NCI-H2029 treated with DMSO at 0.1 percent for 48 hours (cell line): ENCODE measurements at regions not wholly inside any gene's neighbourhood (a gene's known extent, or its start where the extent isn't known, plus 50 kb on each side); places are given as distances from the start of the nearest gene placed in this dataset.
"Not testable (repeated sequence)": the region's sequence is repeated elsewhere in the genome, so short reads cannot be mapped to it uniquely, and the experiment has no call there.

ENCODE experiments used
- DNase-seq: peaks from one replicate; lab custom pipeline; 2025; lab: John Stamatoyannopoulos, UW

DNA sequence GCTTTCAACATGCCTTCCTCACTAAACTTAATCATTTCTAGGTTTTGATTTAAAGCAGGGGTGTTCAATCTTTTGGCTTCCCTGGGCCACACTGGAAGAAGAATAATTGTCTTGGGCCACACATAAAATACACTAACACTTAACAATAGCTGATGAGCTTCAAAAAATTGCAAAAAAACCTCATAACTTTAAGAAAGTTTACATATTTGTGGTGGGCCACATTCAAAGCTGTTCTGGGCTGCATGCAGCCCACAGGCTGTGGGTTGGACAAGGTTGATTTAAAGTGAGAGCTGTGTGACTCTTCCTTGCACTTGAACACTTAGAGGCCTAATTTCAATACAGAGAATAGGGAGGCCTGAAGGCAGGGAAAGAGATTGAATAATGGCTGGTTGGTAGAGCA, 598.3 kb downstream of the EFNA5 start:
- DNase-seq: no peak

DNA sequence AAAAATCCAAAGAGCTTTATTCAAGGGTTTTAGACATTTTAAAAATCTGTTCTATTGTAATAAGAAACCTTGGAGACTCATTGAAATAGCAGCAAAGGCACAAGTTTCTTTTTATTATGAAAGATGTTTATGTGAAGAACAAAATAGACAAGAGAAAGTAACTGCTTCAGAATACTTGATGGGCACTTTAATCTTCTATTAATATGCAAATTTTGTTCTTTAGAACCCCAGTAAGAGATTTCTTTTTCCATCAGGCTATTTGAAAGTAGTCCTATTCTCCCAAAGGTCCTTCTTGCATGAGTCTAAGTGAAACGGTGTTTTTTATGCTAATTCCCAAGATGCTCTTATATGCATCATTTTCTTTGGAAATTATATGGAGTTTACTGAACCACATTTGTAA, 602.0 kb downstream of the EFNA5 start:
- DNase-seq: no peak

DNA sequence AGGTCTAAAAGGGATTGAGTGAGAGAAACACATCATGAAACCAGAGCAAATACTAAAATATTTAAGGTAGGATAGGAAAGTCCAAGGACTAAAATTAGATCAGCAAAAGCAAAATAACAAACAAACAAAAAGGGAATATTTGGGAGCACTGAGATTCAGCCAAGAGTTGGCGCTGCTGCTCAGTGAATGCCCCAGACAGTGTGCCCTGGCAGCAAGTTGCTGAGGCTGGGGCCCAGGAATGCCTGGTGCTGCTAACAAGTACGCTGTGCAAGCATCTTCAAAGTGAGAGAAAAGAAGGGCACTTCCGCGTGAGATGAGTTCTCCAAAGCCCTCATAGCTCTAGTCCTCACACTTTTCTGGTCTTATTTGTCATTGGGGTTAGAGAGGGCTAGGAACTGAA, 603.3 kb downstream of the EFNA5 start:
- DNase-seq: no peak

DNA sequence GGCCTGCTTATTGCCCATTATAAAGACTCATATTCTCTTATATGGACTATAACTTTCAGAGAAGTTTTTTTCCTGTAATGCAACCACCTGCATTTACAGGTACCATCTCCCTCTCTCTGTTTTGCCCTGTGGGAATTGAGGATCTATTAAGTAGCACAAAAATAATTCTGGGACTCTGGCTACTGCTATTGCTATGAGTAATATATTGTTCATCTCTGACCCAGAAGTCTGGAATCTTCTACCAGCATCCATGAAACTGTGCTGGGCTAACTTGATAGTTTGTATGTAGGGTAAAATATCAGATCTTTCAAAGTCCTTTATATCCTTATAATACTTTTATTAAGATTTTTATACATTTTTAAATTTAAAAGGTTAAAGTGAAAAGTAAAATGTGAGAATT, 607.2 kb downstream of the EFNA5 start:
- DNase-seq: no peak

DNA sequence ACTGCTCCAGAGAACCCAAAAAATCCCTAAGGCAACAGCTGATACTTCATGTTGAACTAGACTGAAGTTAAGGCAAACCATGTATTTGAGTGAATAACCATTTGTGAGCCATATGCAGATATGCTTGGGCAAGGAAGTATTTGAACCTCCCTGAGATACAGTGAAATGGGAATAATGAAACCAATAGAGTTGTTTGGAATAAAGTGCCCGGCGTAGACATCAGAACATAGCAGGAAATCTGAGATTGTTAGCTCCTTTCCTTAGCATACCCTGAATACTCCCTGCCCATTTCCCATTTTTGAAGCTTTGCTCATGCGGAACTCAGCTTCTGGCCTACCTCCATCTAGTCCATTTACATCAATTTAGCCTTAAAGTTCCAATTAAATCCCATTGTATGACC, 611.9 kb downstream of the EFNA5 start:
- no peak for DNase-seq

DNA sequence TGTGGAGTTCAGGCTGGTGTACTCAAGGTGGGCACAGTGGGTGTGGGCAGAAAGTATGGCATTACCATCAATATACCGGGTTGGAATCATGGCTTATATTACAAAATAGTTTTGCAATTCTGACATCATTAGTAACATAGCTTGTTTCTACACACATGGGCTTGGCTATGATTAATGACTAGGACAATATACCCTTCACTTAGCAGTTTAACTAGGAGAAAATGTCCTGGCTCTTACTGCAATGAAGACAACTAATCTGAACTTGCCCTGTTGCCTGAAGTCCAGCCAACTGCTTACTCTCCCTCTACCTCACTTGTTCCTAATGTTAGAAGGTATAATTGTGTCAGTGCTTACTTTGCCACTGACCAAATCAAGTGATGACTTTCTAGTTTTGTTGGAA, 612.5 kb downstream of the EFNA5 start:
- no peak for DNase-seq

DNA sequence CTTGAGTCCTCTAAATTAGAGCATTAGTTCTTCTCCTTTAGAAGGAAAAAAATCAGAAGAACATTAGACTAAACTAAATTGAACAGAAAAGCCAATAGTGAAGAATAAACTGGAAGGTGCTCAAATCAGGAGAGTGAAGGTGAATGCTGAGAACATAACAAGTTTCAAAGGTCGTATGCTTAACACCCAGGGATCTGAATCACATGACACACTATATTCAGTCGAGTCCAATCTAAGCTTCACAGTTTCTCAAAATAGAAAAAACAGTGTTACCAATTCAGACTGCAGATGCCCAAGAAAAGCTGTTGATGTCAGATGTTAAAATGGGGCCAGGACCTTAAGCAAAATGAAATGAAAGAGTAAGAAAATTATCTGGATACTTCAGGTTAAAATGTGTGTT, 614.5 kb downstream of the EFNA5 start:
- DNase-seq: no peak

DNA sequence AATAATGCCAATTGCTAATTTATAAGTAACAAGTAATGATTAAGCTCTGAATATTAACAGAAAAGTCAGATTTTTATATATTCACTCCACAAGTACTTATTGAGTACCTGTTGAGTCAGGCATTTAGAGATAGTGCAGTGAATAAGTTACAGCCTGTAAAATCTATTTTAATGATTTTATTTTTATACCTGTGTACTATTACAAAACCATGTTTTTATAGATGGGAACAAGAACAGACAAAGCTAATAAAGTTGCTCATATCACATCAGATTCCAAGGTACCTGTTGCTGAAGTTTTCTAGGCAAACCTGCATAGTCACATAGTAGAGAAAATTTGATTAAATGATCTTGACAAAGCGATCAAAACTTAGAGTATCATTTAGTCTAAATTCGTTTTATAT, 623.7 kb downstream of the EFNA5 start:
- DNase-seq: no peak

DNA sequence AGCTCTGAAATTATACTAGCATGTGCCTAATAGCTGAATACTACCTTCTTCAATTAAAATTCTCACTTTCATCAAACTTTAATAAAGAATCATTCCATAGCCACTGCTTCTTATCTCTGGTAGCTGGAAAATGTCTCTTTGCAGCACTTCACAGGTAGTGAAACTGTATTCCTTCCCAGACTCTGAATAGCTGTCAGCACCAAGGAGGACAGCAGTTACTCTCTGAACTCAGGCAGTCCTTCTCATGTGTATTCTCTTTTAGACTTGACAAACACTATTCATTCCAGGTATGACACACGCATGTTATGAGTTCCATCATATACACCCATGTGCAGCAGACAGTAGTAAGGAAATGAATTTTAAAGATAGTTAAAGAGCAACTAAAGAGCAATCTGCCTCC, 627.1 kb downstream of the EFNA5 start:
- no peak for DNase-seq

DNA sequence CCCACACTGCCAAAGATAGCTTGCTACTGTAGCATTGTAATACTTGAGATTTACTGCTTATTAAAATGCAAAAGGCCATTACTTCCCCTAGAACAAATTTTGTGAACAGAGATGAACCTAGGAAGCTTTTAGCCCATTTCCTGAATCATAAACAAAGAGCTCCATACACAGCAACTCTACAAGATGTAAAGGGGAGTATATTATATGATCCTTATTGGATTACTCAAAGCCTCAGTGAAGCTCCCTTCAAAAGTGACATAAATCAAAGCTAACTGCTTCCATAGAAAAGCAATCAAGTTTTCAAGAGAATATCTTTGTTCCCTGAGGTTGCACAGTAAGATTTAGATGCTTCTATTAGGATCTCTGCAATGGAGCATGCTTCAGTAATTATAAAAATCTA, 629.8 kb downstream of the EFNA5 start:
- DNase-seq: no peak

DNA sequence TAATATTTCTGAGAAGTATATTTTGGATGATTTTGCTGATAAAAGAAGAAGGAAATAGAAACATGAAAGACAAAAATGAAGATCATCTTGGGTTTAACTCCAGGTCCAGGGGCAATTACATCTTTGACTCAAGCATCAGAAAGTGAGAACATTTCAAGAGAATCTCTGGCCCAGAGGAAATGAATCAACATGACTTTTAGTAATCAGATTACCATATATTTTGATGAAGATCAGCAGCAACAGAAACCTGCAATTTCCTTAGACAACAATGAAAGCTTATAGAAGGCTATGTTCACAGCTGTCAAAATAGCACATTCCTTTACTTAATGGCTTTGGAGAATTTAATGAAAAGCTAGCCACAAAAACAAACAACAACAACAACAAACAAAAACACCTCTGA, 638.1 kb downstream of the EFNA5 start:
- DNase-seq: no peak

DNA sequence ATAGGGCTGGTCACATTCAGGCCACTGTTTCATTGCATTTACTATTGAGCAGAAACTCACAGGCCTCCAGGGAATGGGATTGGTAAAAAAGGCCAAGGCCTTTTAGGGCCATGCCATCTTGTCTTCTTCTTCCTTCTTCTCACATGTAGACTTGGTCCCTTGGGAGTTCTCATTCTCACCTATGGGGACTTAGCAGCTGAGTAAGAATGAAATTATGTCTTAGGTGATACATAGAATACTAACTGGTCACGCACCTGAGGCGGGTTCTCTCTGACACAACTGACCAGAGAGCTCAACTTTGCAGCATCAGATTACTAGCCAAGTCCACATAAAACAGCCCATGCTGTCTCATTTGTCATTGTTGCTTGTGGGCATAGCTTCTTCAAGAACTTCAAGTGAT, 641.8 kb downstream of the EFNA5 start:
- no peak for DNase-seq

DNA sequence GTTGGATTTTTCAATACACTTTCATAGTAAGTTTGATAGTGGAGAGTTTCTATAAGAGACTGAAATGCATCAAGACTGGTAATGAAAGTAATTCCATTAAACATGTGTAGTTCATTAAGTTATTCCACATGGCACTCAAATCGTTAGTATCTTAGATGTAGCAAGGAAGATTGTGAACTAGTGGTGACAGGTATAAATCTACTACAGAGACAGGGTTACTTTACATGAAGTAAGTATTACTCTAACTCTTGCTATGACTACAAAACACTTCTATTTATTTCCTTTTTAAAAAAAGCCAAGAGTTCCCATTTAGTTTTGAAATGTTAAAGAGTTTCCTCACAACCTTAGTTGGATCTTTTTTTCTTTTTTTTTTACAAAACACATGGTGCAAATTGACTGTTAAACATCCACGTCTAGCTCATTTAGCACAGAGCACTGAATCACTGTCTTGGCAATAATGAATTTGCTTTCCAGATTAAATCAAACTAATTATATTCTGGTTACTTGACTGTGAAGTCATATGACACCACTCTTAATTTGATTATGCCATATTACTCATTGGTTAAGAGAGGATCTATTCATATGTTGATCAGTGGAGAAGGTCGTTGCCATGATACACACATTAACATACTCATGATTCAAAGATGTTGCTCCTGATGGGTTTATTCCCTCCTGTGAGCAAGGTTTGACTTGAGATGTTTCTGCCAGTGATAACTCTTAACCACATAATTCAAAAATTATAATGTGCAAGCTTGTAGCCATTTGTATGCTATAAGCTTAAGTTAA, 644.8 kb downstream of the EFNA5 start:
- no peak for DNase-seq

DNA sequence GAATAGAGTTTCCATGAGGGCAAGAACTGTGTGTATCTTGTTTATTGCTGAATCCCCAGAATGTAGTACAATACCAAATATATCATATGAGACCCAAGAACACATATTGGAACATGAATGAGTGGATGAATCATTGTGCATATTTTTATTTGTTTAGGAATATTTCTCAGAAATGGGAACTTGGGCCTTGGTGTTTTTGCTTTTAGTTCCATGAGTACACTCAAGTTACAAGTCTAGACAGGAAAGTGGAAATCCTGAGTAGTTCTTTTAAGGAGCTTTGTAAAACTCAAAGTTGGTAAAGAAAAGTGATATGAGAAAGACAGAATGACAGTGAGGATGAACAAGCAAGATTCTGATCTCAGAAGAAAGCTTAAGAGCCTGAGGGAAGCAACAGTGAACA, 647.0 kb downstream of the EFNA5 start:
- no peak for DNase-seq

DNA sequence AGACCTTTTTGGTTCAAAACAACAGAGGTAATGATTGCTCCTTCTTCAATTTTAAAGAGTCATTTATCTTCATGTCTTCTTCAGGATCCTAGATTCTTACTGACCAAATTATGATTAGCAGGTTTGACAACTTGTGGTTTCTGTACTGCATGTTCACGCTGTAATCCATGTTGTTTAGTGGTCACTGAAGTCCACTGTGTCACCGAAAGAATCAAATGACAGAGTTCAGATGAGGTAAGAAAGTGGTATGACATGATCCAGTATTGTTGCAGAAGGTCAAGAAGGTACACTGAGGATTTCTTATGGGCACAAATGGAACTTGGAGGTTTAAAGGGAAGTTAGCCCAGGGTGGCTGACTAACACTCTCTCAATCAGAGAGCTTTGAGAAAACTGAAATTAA, 649.2 kb downstream of the EFNA5 start:
- DNase-seq: no peak

DNA sequence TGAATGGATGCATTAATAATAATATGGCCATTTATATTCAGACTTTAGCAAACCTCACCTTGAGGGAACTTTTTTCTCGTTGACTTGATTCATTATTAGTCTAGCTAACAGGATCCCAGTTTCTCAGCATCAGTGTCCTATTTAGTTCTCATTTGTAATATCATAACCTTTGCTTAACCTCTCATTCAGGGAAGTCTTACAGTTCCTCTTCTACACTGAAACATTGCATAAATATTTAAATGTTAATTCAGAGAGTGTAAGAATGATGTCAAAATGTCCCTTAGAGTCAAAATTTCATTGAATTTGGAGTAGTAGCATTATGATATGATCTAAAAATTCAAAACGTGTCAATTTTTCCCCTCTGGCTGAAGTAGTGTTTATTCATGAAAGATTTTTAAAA, 650.1 kb downstream of the EFNA5 start:
- DNase-seq: no peak

DNA sequence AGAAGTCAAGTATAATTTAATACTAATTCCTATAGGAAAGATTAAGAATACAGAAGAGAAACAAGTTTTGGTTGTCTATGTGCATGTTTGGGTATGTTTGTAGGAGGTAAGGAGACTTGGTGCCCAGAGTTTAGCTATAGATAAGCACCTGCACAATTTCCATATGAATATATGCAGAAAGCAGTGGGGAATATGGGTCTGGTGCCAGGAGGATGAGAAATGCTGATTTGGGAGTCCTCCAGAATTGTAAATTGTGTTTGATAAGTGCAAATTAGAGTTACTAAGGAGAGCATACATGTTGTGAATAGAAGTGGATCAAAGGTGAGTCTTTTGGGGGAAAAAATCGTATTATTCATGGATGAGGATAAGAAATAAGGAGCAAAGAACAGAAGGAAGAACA, 653.1 kb downstream of the EFNA5 start:
- no peak for DNase-seq

DNA sequence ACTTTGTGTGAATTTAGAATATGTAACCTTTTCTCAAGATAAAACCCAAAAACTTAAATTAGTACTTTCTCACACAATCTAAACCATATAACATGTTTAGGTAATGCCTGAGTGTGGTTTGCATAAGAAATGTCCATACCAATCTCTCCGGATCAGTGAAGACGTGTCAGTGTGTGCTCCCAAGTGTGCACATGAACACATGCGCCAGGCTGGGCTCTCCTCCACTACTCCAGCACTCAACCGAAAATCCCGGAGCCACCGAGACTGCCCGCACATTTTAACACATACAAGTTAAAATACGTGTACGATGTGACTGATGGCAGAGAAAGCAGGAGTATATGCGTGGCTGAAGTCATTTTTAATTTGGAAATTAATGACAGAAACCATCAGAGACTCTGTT, 658.4 kb downstream of the EFNA5 start:
- DNase-seq: no peak

DNA sequence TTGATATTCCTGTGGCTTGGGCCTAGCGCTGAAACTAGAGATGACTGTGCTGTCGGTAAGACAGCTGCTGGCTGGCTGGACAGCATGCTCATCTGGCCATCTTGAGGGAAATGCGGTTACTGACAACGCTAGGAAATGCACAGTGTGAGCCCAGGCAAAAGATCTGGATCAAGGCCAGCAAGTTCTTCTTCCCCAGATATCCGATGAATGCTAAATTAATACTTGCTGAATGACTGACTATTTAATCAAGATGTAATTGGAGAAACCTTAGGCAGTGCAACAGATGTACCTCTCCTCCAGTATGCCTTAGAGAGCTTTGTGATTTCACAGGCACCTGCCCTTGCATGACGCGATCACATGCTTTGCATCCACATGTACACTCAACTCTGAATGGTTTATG, 659.1 kb downstream of the EFNA5 start:
- DNase-seq: no peak

DNA sequence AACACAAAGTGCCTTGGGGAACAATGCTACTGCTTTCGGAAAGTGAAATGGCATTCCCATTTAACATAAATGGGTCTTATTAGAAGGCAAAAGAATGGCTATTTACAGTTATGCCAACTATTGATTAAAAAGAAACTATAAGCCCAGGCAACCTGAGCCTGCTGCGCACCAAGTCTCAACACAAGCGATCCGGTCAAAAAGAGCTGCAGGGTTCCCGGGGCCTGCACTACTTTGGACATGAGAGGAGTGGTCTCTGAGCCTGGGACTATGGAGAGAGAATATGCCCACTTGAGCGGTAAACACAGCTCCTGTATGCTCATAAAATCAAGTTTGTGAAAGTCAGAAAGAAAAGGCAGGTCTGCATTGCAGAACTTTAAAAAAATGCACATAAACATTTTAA, 660.7 kb downstream of the EFNA5 start:
- no peak for DNase-seq

DNA sequence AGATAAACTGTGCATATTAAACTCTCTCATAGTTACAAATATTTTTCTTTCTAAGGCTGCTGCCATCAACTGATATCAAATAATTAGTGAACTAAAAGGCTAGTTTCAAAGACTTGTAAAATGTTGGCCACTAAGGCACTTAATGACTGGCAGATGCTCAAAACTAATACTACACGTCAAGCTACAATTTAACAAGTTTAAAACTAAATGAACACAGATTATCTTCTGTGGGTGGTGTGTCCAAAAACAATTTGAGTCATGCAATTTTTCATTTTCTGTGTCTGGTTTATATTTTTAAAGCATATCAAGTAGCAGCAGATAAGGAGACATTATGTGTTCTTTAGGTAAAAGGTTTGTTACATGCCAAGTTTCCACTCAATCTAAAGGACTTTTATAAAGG, 665.1 kb downstream of the EFNA5 start:
- no peak for DNase-seq

DNA sequence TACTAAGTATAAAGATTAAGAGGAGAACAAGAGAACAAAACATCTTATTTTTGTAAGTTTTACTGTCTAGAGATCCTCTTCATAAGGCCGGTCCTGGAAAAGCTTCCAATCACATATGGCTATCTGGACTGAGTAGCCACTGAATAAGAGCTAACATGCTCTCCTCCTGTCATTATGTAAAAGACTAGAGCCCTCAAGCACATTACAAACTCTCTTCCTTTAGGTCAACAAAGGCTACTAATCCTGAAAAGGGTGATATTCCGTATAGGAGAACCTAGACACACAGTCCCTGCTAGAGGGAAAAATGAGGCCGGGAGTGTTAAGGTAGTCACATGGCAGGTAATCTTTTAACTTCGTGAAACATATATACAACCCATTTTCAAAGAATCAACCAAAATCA, 665.6 kb downstream of the EFNA5 start:
- DNase-seq: no peak

DNA sequence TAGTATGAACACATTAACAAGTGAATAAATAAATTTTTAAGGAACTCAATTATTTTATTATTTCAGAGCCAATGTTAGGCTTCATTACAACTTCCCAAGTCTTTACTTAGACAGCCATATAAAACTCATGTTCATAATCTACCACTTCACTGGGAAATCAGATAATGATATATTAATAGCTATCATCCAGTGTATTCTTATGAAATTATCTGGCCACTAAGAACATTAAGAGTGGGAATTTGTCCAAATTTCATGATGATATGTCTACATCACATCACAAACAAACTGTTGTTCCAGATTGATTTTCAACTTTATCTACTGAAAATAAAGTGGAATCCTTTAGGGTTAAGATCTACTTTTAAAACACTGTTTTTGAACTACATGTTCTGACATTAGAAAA, 668.6 kb downstream of the EFNA5 start:
- no peak for DNase-seq

DNA sequence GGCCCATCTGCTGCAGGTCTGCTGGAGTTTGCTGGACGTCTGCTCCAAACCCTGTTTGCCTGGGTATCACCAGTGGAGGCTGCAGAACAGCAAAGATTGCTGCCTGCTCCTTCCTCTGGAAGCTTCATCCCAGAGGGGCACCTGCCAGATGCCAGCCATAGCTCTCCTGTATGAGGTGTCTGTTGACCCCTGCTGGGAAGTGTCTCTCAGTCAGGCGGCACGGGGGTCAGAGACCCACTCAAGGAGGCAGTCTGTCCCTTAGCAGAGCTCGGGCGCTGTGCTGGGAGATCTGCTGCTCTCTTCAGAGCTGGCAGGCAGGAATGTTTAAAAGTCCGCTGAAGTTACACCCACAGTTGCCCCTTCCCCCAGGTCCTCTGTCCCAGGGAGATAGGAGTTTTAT, 671.2 kb downstream of the EFNA5 start:
- DNase-seq: not testable (repeated sequence)

DNA sequence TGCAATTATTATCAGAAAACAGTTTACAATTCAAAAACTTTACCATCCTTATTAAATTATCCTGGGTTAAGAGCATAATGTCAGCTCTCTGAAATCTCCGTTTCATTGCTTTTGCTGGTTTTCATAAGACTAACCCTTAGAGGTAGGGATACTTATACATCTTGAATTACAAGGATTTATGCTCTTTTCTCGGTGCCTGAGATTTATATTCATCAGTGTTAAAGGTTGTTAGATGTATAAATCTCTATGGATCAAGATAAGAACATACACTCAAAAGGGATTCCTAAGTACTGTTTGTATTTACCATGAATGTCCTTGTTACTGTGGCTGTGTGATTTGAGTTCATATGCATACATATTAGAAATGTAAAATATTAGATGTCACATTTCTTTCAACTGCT, 684.7 kb downstream of the EFNA5 start:
- no peak for DNase-seq
